ENCODE measurements at regions not wholly inside any gene's neighbourhood (a gene's known extent, or its start where the extent isn't known, plus 50 kb on each side); places are given as distances from the start of the nearest gene placed in this dataset.

GRCh38 chr5:120738568-120738967 is 274.5 kb downstream of the PRR16 start:
- no peak for ATAC-seq
- H3K36me3 ChIP-seq: no peaks in the 10 kb centered on the region
- WGBS, 2 donors (ENCODE audit: low coverage in 1 of 2): 50 to 71% methylated on average over 2 of the region's 2 CpGs
- no peaks in the 10 kb centered on the region for H3K4me1 ChIP-seq
- H3K27ac ChIP-seq: no peak overlapping the region
- TF ChIP-seq EP300 (IDR thresholded peaks at IDR 0.05) (no peak), POLR2AphosphoS5 (IDR thresholded peaks at IDR 0.05) (no peak), POLR2A (IDR thresholded peaks at IDR 0.05) (no peak), CTCF (IDR thresholded peaks at IDR 0.05) (no peak)
- H3K27me3 ChIP-seq: no peaks in the 10 kb centered on the region
- no peaks in the 10 kb centered on the region for H3K9me3 ChIP-seq
- H3K4me3 ChIP-seq: no peak overlapping the region

- Histone ChIP-seq H3K4me3 (no peak overlapping the region), H3K36me3 (no peaks in the 10 kb centered on the region), H3K4me1 (no peaks in the 10 kb centered on the region), H3K27me3 (no peaks in the 10 kb centered on the region), H3K27ac (no peak overlapping the region), H3K9me3 (no peaks in the 10 kb centered on the region)
- no peak for ATAC-seq
- TF ChIP-seq CTCF (IDR thresholded peaks at IDR 0.05): no peak
- TF ChIP-seq EP300 (IDR thresholded peaks at IDR 0.05): no peak
- TF ChIP-seq POLR2A (IDR thresholded peaks at IDR 0.05): no peak
- TF ChIP-seq POLR2AphosphoS5 (IDR thresholded peaks at IDR 0.05): no peak
These were observed 276.9 kb downstream of the PRR16 start for GRCh38 chr5:120740989-120741388.

- 68 to 92% methylated on average over 2 of the region's 2 CpGs for WGBS, 2 donors (ENCODE audit: low coverage in 1 of 2)
- TF ChIP-seq POLR2A (IDR thresholded peaks at IDR 0.05): no peak
- TF ChIP-seq CTCF (IDR thresholded peaks at IDR 0.05): no peak
These were observed 284.4 kb downstream of the PRR16 start for GRCh38 chr5:120748474-120748873.

GRCh38 chr5:120749737-120750136 is 285.6 kb downstream of the PRR16 start:
- no peaks in the 10 kb centered on the region for H3K36me3 ChIP-seq
- H3K27me3 ChIP-seq: no peaks in the 10 kb centered on the region
- H3K4me1 ChIP-seq: no peaks in the 10 kb centered on the region
- H3K9me3 ChIP-seq: no peaks in the 10 kb centered on the region
- ATAC-seq: no peak
- no peak overlapping the region for H3K27ac ChIP-seq
- WGBS, 2 donors (ENCODE audit: low coverage in 1 of 2): 54 to 79% methylated on average over 3 of the region's 3 CpGs
- no peak overlapping the region for H3K4me3 ChIP-seq
- TF ChIP-seq CTCF (IDR thresholded peaks at IDR 0.05) (no peak), POLR2AphosphoS5 (IDR thresholded peaks at IDR 0.05) (no peak), POLR2A (IDR thresholded peaks at IDR 0.05) (no peak), EP300 (IDR thresholded peaks at IDR 0.05) (no peak)

More at GRCh38 chr5:120748474-120748873, 284.4 kb downstream of the PRR16 start:
- ATAC-seq: no peak
- Histone ChIP-seq H3K4me3 (no peak overlapping the region), H3K27me3 (no peaks in the 10 kb centered on the region), H3K4me1 (no peaks in the 10 kb centered on the region), H3K36me3 (no peaks in the 10 kb centered on the region), H3K9me3 (no peaks in the 10 kb centered on the region), H3K27ac (no peak overlapping the region)

GRCh38 chr5:120759587-120759986 is 295.5 kb downstream of the PRR16 start:
- Histone ChIP-seq H3K4me1 (no peaks in the 10 kb centered on the region), H3K27me3 (no peaks in the 10 kb centered on the region), H3K9me3 (peaks cover 0 to 20% (median 0%) of the 10 kb centered on the region in 3 donors), H3K27ac (no peak overlapping the region), H3K4me3 (no peak overlapping the region), H3K36me3 (no peaks in the 10 kb centered on the region)
- TF ChIP-seq POLR2A (IDR thresholded peaks at IDR 0.05) (no peak), POLR2AphosphoS5 (IDR thresholded peaks at IDR 0.05) (no peak), EP300 (IDR thresholded peaks at IDR 0.05) (no peak), CTCF (IDR thresholded peaks at IDR 0.05) (no peak)
- ATAC-seq: no peak
